Activated naive CD4-positive, alpha-beta T cell treated with anti-CD3 and anti-CD28 coated beads, Interleukin-2, amount 10 ng/mL, durations not matched to agents 7 days and 5 days (primary cell): ENCODE measurements at regions not wholly inside any gene's neighbourhood (a gene's known extent, or its start where the extent isn't known, plus 50 kb on each side); places are given as distances from the start of the nearest gene placed in this dataset.

Experiments
- CTCF ChIA-PET: fragments of 350-600 bp; sonication (Branson Sonifier 250); formaldehyde crosslinking; loops from one replicate; lab custom pipeline; 2021; ENCODE audit warnings: antibody characterized with exemption; lab: Charles Lee
- DNase-seq: peaks from one replicate; pipeline ENCODE4 v3.0.0-alpha.2; 2020
- H3K27ac Mint-ChIP-seq: one replicate; pipeline ENCODE4 v1.8.0; 2021; ENCODE audit warnings: mild to moderate bottlenecking, moderate library complexity, mixed read lengths
- H3K27me3 Mint-ChIP-seq: one replicate; pipeline ENCODE4 v1.8.0; 2021; ENCODE audit warnings: mild to moderate bottlenecking, mixed read lengths
- H3K36me3 Mint-ChIP-seq: one replicate; pipeline ENCODE4 v1.8.0; 2021; ENCODE audit warnings: mixed read lengths
- H3K4me1 Mint-ChIP-seq: one replicate; pipeline ENCODE4 v1.8.0; 2021; ENCODE audit warnings: mixed read lengths
- H3K4me3 Mint-ChIP-seq: one replicate; pipeline ENCODE4 v1.8.0; 2021; ENCODE audit warnings: mild to moderate bottlenecking, moderate library complexity, mixed read lengths
- H3K9me3 Mint-ChIP-seq: one replicate; pipeline ENCODE4 v1.8.0; 2021; ENCODE audit warnings: mixed read lengths

DNA sequence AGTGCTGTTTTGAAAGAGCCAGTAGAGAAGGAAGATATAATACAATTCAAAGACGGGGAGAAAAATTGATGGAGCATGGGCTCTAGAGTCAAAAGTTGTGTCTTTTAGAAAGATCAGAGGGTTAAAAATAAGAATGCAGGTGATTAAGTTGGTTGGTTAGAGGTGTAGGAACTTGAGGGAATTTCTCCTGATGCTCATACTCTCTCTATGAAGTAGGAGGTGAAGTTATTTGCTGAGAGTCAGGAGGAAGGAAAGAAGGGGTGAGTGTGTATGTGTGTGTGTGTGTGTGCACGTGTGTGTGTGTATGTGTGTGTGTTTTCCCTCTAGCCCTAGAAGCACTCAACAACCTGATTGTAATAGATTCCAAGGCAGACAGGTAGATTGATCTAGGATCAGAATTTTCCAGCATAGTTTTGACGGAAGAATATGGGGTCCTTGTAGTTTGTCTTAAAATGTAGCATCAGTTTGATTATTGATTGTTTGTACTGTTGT lies 88.3 kb upstream of the MACF1 start:
- CTCF ChIA-PET, result interaction anchor here (1.7 kb wide), 1 partner anchor 76 kb away, joined by 3 read pairs; no protein-coding TSS in a partner anchor
- Mint-ChIP-seq H3K27me3 (no peaks in the 10 kb centered on the region), H3K36me3 (no peaks in the 10 kb centered on the region), H3K4me3 (no peak overlapping the region), H3K9me3 (no peaks in the 10 kb centered on the region), H3K4me1 (no peaks in the 10 kb centered on the region), H3K27ac (no peak overlapping the region)
- no peak for DNase-seq

GRCh38 chr1:39116860-39117728 lies 87.4 kb upstream of the MACF1 start:
- no peak for DNase-seq
- Mint-ChIP-seq H3K36me3 (no peaks in the 10 kb centered on the region), H3K27me3 (no peaks in the 10 kb centered on the region), H3K9me3 (no peaks in the 10 kb centered on the region), H3K4me3 (no peak overlapping the region), H3K4me1 (no peaks in the 10 kb centered on the region), H3K27ac (no peak overlapping the region)
- CTCF ChIA-PET, result interaction anchor here (1.3 to 1.7 kb wide), 2 partner anchors 25 to 75 kb away, joined by 3 to 5 read pairs; no protein-coding TSS in a partner anchor

GRCh38 chr1:39117899-39118450 lies 86.5 kb upstream of the MACF1 start:
- Mint-ChIP-seq H3K36me3 (no peaks in the 10 kb centered on the region), H3K27ac (no peak overlapping the region), H3K4me3 (no peak overlapping the region), H3K27me3 (no peaks in the 10 kb centered on the region), H3K9me3 (no peaks in the 10 kb centered on the region), H3K4me1 (no peaks in the 10 kb centered on the region)
- DNase-seq, result no peak
- CTCF ChIA-PET, result interaction anchor here (1.3 to 1.7 kb wide), 2 partner anchors 26 to 74 kb away, joined by 3 to 5 read pairs; no protein-coding TSS in a partner anchor

DNA sequence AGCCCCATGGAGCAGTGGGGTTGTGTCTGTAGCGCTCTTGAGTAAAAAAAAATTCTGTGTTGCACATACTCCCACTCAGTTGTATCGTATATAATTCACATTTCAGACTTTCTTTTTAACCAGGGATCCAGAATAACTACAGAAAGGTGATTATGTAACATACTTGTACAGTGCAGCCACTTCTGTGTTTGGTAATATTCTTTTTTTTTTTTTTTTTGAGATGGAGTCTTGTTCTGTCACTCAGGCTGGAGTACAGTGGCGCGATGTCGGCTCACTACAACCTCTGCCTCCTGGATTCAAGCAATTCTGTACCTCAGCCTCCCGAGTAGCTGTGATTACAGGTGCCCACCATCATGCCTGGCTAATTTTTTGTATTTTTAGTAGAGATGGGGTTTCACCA lies 82.4 kb upstream of the MACF1 start:
- Mint-ChIP-seq H3K27ac (no peak overlapping the region), H3K9me3 (no peaks in the 10 kb centered on the region), H3K36me3 (no peaks in the 10 kb centered on the region), H3K4me3 (no peak overlapping the region), H3K27me3 (no peaks in the 10 kb centered on the region), H3K4me1 (no peaks in the 10 kb centered on the region)
- DNase-seq, result no peak
- CTCF ChIA-PET, result no interaction called here

DNA sequence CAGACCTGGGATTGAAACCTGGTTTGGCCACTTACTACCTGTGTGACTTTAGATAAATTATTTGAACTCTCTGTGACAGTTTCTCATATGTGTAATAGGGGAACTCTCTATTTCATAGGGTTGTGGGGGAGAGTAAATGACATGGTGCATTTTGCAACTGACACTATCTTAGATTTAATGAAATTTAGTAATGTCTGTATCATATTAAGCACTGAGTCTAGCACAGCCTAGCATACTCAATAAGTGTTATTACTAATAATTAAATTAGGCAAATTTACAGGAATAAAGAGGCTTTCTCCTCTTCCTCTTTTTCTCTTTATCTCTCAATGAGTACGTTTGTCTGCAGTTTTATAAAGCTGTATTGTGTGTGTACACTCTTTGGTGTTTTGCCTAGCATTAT lies 80.2 kb upstream of the MACF1 start:
- Mint-ChIP-seq H3K4me3 (no peak overlapping the region), H3K36me3 (no peaks in the 10 kb centered on the region), H3K9me3 (no peaks in the 10 kb centered on the region), H3K27me3 (no peaks in the 10 kb centered on the region), H3K4me1 (no peaks in the 10 kb centered on the region), H3K27ac (no peak overlapping the region)
- CTCF ChIA-PET, result no interaction called here
- DNase-seq, result no peak

DNA sequence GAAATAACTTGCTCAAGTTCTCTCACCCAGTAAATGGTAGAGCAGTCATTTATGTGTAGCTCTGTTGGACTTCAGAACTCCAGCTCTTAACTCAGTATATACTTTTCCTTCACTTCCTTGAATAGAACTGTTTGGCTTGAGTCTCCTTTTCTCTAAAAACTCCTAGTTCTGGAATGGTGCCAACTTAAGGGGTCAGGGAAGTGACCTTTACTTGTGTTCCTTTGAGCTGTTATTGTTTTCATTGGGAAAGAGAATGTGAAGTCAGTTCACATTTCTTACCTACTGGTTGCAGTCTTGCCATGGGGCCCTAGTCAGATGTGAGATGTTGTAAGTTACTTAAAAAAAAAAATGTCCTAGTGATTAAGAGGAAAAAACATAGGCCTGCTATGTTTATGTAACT lies 77.0 kb upstream of the MACF1 start:
- H3K4me1 Mint-ChIP-seq, result peaks cover 7% of the 10 kb centered on the region
- DNase-seq, result no peak
- H3K4me3 Mint-ChIP-seq, result no peak overlapping the region
- peaks cover 2% of the 10 kb centered on the region for H3K27me3 Mint-ChIP-seq
- H3K9me3 Mint-ChIP-seq, result no peaks in the 10 kb centered on the region
- H3K36me3 Mint-ChIP-seq, result no peaks in the 10 kb centered on the region
- no peak overlapping the region for H3K27ac Mint-ChIP-seq
- CTCF ChIA-PET, result interaction anchor here (1.0 to 1.2 kb wide), 3 partner anchors 29 to 151 kb away, joined by 3 to 5 read pairs (median 3); no protein-coding TSS in a partner anchor

GRCh38 chr1:39128126-39128525 lies 76.4 kb upstream of the MACF1 start:
- Mint-ChIP-seq H3K36me3 (no peaks in the 10 kb centered on the region), H3K4me1 (peaks cover 7% of the 10 kb centered on the region), H3K4me3 (no peak overlapping the region), H3K9me3 (no peaks in the 10 kb centered on the region), H3K27ac (no peak overlapping the region), H3K27me3 (peaks cover 8% of the 10 kb centered on the region)
- CTCF ChIA-PET, result interaction anchor here (1.0 to 1.2 kb wide), 3 partner anchors 29 to 150 kb away, joined by 3 to 5 read pairs (median 3); no protein-coding TSS in a partner anchor
- no peak for DNase-seq

GRCh38 chr1:39128959-39129358 lies 75.5 kb upstream of the MACF1 start:
- CTCF ChIA-PET, result interaction anchor here (0.7 kb wide), 1 partner anchor 477 kb away, joined by 3 read pairs; no protein-coding TSS in a partner anchor
- Mint-ChIP-seq H3K4me3 (no peak overlapping the region), H3K27me3 (peaks cover 11% of the 10 kb centered on the region), H3K4me1 (peaks cover 7% of the 10 kb centered on the region), H3K36me3 (no peaks in the 10 kb centered on the region), H3K9me3 (no peaks in the 10 kb centered on the region), H3K27ac (no peak overlapping the region)
- no peak for DNase-seq

GRCh38 chr1:39129514-39129913 lies 75.0 kb upstream of the MACF1 start:
- H3K36me3 Mint-ChIP-seq, result no peaks in the 10 kb centered on the region
- H3K9me3 Mint-ChIP-seq, result no peaks in the 10 kb centered on the region
- peaks cover 11% of the 10 kb centered on the region for H3K27me3 Mint-ChIP-seq
- H3K27ac Mint-ChIP-seq, result no peak overlapping the region
- no peak overlapping the region for H3K4me3 Mint-ChIP-seq
- CTCF ChIA-PET, result interaction anchor here (0.5 kb wide), 1 partner anchor 62 kb away, joined by 3 read pairs; no protein-coding TSS in a partner anchor
- H3K4me1 Mint-ChIP-seq, result peaks cover 7% of the 10 kb centered on the region
- no peak for DNase-seq

DNA sequence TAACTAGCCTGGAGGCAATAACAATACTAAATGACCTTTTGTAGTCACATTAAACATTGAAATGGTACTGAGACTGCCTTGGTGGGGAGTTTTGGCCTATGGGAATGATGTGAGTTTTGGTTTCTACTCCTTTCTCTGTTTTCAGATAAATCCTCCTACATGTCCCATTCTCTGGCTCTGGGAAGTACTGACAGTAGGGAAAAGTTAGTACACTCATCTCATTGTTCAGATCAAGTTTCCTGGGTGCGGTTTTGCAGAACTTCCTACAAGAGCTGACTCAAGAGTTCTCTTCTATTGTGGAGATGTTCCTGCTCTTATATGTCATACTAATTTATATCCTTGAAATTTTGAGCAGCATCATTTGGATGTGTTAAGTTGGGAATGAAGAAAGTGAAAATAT lies 74.2 kb upstream of the MACF1 start:
- H3K27ac Mint-ChIP-seq, result no peak overlapping the region
- H3K4me3 Mint-ChIP-seq, result no peak overlapping the region
- CTCF ChIA-PET, result interaction anchor here (0.5 kb wide), 1 partner anchor 62 kb away, joined by 3 read pairs; no protein-coding TSS in a partner anchor
- no peaks in the 10 kb centered on the region for H3K36me3 Mint-ChIP-seq
- DNase-seq, result no peak
- H3K9me3 Mint-ChIP-seq, result no peaks in the 10 kb centered on the region
- H3K4me1 Mint-ChIP-seq, result peaks cover 9% of the 10 kb centered on the region
- H3K27me3 Mint-ChIP-seq, result peaks cover 11% of the 10 kb centered on the region

DNA sequence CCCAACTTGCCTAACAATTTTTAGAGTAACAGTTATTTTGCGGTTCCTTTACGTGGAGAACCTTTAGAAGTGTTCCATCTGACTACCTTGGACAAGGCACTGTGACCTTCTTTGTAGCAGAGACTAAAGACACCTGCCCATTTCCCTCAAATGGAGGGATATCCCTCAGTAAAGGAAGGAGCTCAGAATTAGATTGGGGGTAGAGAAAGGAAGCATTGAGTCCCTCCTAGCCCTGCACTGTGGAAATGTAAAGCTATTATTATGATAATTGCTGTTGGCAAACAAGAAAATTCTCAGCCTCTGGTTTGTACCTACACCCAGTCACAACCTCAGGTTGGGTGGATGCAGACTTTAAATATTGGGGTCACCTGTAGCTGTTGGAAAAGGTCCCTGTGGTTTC lies 72.6 kb upstream of the MACF1 start:
- H3K9me3 Mint-ChIP-seq, result no peaks in the 10 kb centered on the region
- CTCF ChIA-PET, result interaction anchor here (0.9 to 1.0 kb wide), 2 partner anchors 29 to 59 kb away, joined by 3 to 4 read pairs; no protein-coding TSS in a partner anchor

DNA sequence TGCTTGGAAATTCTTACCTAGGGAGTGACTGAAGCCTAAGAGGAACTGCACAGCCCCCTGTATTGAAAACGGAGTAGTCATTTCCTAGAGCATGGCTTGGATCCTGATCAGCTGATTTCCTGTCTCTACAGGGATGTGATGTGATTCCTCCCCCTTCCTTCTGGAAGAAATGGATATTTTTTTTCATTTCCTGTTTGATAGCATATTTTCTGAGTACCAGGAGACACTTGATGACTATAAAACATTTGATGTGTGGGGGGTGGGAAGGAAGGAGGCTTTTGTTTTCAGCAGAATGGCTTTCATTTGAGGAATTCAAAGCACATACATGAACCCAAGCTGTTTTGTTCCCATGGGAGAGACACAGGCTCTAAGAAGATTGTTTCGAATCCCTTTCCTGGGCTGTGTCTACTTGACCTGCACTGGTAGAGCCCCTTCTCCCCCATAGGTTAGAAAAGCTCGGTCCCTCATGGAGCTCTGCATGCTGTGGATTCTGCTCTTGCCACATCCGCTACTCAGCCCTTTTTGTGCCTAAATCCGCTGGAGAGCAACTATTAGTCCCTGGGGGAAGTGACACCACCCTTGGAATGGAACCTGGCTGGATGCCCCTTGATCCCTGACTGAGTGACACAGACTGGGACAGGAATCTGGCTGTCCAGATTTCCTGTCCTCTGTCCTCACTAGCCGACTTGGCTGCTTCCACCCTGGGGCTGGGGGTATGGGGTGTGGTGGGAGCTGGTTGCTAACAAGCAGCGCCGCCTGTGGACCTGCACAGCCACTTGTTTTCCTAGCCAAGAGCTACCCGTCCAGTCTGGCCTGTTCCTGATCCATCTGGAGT lies 71.8 kb upstream of the MACF1 start:
- no peak overlapping the region for H3K4me3 Mint-ChIP-seq
- peaks cover 11% of the 10 kb centered on the region for H3K27me3 Mint-ChIP-seq
- H3K36me3 Mint-ChIP-seq, result no peaks in the 10 kb centered on the region
- CTCF ChIA-PET, result interaction anchor here (0.7 to 1.0 kb wide), 3 partner anchors 26 to 58 kb away, joined by 3 to 4 read pairs (median 3); no protein-coding TSS in a partner anchor
- H3K27ac Mint-ChIP-seq, result no peak overlapping the region
- no peaks in the 10 kb centered on the region for H3K9me3 Mint-ChIP-seq
- no peak for DNase-seq
- peaks cover 9% of the 10 kb centered on the region for H3K4me1 Mint-ChIP-seq

More for the DNA sequence above, 72.6 kb upstream of the MACF1 start:
- peaks cover 11% of the 10 kb centered on the region for H3K27me3 Mint-ChIP-seq
- H3K27ac Mint-ChIP-seq, result no peak overlapping the region
- no peak for DNase-seq
- no peak overlapping the region for H3K4me3 Mint-ChIP-seq
- H3K36me3 Mint-ChIP-seq, result no peaks in the 10 kb centered on the region
- peaks cover 9% of the 10 kb centered on the region for H3K4me1 Mint-ChIP-seq

GRCh38 chr1:39133340-39133684 lies 71.2 kb upstream of the MACF1 start:
- no peaks in the 10 kb centered on the region for H3K36me3 Mint-ChIP-seq
- CTCF ChIA-PET, result no interaction called here

More at GRCh38 chr1:39133340-39133684, 71.2 kb upstream of the MACF1 start:
- Mint-ChIP-seq H3K9me3 (no peaks in the 10 kb centered on the region), H3K27me3 (peaks cover 11% of the 10 kb centered on the region), H3K4me1 (peaks cover 9% of the 10 kb centered on the region), H3K4me3 (no peak overlapping the region), H3K27ac (no peak overlapping the region)
- no peak for DNase-seq
